ENCODE measurements at regions not wholly inside any gene's neighbourhood (a gene's known extent, or its start where the extent isn't known, plus 50 kb on each side); places are given as distances from the start of the nearest gene placed in this dataset.

- no peak for DNase-seq (ENCODE audit: low spot score)
- CTCF ChIA-PET = no interaction called here
- no peak overlapping the region for H3K27ac ChIP-seq
- POLR2A ChIA-PET (ENCODE audit: low non-redundant PET) = no interaction called here
- TF ChIP-seq CTCF (conservative IDR thresholded peaks at IDR 0.05; ENCODE audit: low read depth) = no peak
Measured at GRCh38 chr18:38902796-38903195, 1337.2 kb upstream of the CELF4 start.

DNA sequence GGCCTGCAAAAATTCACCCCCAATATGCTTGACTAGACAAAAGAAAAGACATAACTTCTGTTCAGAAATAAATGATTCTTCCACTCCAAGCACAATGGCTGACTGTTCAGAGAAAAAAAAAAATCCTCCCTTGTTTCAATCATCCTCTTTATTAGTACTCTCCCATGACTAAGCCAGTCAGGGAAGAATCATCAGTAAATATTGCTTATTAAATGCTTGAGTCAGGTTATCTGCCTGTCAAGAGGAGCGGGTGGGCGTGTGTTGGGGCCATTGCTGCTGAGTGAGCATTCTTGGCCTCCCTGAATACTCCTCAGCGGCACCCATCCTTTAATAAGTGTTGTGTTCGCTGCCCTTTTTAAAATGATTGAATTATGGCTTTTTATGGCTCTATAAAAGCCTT is 1334.8 kb upstream of the CELF4 start:
- TF ChIP-seq CTCF (conservative IDR thresholded peaks at IDR 0.05; ENCODE audit: low read depth) = no peak
- ChIA-PET CTCF (no interaction called here), POLR2A (ENCODE audit: low non-redundant PET) (no interaction called here)
- no peak for DNase-seq (ENCODE audit: low spot score)
- H3K27ac ChIP-seq = no peak overlapping the region

GRCh38 chr18:38900031-38900430 is 1334.4 kb upstream of the CELF4 start:
- no peak for TF ChIP-seq CTCF (conservative IDR thresholded peaks at IDR 0.05; ENCODE audit: low read depth)
- ChIA-PET CTCF (no interaction called here), POLR2A (ENCODE audit: low non-redundant PET) (no interaction called here)
- DNase-seq (ENCODE audit: low spot score) = no peak
- H3K27ac ChIP-seq = no peak overlapping the region

GRCh38 chr18:38899252-38899651 is 1333.7 kb upstream of the CELF4 start:
- no peak overlapping the region for H3K27ac ChIP-seq
- no peak for DNase-seq (ENCODE audit: low spot score)
- CTCF ChIA-PET = no interaction called here
- no peak for TF ChIP-seq CTCF (conservative IDR thresholded peaks at IDR 0.05; ENCODE audit: low read depth)
- POLR2A ChIA-PET (ENCODE audit: low non-redundant PET) = no interaction called here

- CTCF ChIA-PET = no interaction called here
- DNase-seq (ENCODE audit: low spot score) = no peak
- POLR2A ChIA-PET (ENCODE audit: low non-redundant PET) = no interaction called here
- H3K27ac ChIP-seq = no peak overlapping the region
- TF ChIP-seq CTCF (conservative IDR thresholded peaks at IDR 0.05; ENCODE audit: low read depth) = no peak
Measured at GRCh38 chr18:38898167-38898566, 1332.6 kb upstream of the CELF4 start.

- DNase-seq (ENCODE audit: low spot score) = no peak
- TF ChIP-seq CTCF (conservative IDR thresholded peaks at IDR 0.05; ENCODE audit: low read depth) = no peak
- no peak overlapping the region for H3K27ac ChIP-seq
- ChIA-PET CTCF (no interaction called here), POLR2A (ENCODE audit: low non-redundant PET) (no interaction called here)
Measured at GRCh38 chr18:38895560-38895959, 1330.0 kb upstream of the CELF4 start.

DNA sequence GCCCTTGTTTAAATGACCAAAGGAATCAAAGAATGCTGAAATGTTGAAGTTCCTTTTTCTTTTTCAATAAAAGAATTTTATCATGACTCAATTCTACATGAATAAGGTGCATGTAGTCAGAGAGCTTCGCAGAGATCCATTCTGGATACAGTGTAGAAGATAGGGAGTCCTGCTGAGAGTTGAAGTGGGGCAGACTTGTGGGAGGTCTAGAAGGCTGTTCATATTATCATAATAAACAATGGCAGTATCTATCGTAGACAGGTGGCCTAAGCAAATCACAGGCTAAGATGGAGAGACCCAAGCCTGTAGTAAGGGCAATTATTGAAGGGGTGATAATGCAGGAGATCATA is 1322.0 kb upstream of the CELF4 start:
- ChIA-PET CTCF (no interaction called here), POLR2A (ENCODE audit: low non-redundant PET) (no interaction called here)
- TF ChIP-seq CTCF (conservative IDR thresholded peaks at IDR 0.05; ENCODE audit: low read depth) = no peak
- DNase-seq (ENCODE audit: low spot score) = no peak
- no peak overlapping the region for H3K27ac ChIP-seq

Measured in RWPE1 (cell line).